CD4-positive, alpha-beta T cell (primary cell): ENCODE measurements at regions not wholly inside any gene's neighbourhood (a gene's known extent, or its start where the extent isn't known, plus 50 kb on each side); places are given as distances from the start of the nearest gene placed in this dataset.

ENCODE experiments used
- ATAC-seq: fragments of 200-7000 bp; cut with Tn5 transposase; one replicate; pipeline ENCODE4 v1.10.0; 2022; ENCODE audit warnings: mild to moderate bottlenecking; ENCODE audit not compliant: poor library complexity
- CTCF ChIA-PET: fragments of 350-600 bp; sonication (Branson Sonifier 250); formaldehyde crosslinking; loops from one replicate; lab custom pipeline; 2021; ENCODE audit warnings: antibody characterized with exemption, inconsistent platforms; lab: Charles Lee
- POLR2A ChIA-PET: fragments of 350-600 bp; sonication (Branson Sonifier 250); formaldehyde crosslinking; loops from one replicate; lab custom pipeline; 2021; ENCODE audit warnings: antibody characterized with exemption, inconsistent platforms; lab: Charles Lee
- DNase-seq, 14 experiments: peaks; one replicate each; pipeline ENCODE4 v3.0.0-alpha.2; 2013 to 2020; ENCODE audit warnings: mixed read lengths in 2 of 14
- H3K27ac ChIP-seq, 2 donors: one replicate each; pipeline versions ENCODE4 v1.5.1 to v1.7.0; 2013; ENCODE audit warnings: low read length in 2 of 2, low read depth in 1 of 2, mild to moderate bottlenecking in 1 of 2
- H3K27me3 ChIP-seq, 2 experiments: 1 replicate in 1 of 2; 2 replicates in 1 of 2; pipeline versions ENCODE4 v1.6.1 to v1.7.0; 2013; ENCODE audit warnings: low read length in 2 of 2, control low read depth in 1 of 2, mild to moderate bottlenecking in 1 of 2, moderate library complexity in 1 of 2; ENCODE audit not compliant: insufficient read depth in 2 of 2, control insufficient read depth in 1 of 2
- H3K36me3 ChIP-seq: one replicate; pipeline ENCODE4 v1.6.1; 2013; ENCODE audit warnings: low read length, control low read depth; ENCODE audit not compliant: insufficient read depth
- H3K4me1 ChIP-seq: one replicate; pipeline ENCODE4 v1.6.1; 2013; ENCODE audit warnings: low read length, control low read depth; ENCODE audit not compliant: insufficient read depth
- H3K4me3 ChIP-seq: one replicate; pipeline ENCODE4 v1.5.1; 2013; ENCODE audit warnings: mild to moderate bottlenecking, low read length, moderate library complexity
- H3K9me3 ChIP-seq, 2 experiments: 1 replicate in 1 of 2; 2 replicates in 1 of 2; pipeline versions ENCODE4 v1.6.1 to v1.7.0; 2013; ENCODE audit warnings: low read length in 2 of 2, mild to moderate bottlenecking in 2 of 2, control low read depth in 1 of 2, moderate library complexity in 1 of 2; ENCODE audit not compliant: control insufficient read depth in 1 of 2, insufficient read depth in 1 of 2
- H3K27ac Mint-ChIP-seq: one replicate; pipeline ENCODE4 v1.8.0; 2020; ENCODE audit warnings: mixed read lengths
- H3K27me3 Mint-ChIP-seq: one replicate; pipeline ENCODE4 v1.8.0; 2021; ENCODE audit warnings: mixed read lengths
- H3K36me3 Mint-ChIP-seq: one replicate; pipeline ENCODE4 v1.8.0; 2021; ENCODE audit warnings: low read depth, mixed read lengths
- H3K4me1 Mint-ChIP-seq: one replicate; pipeline ENCODE4 v1.8.0; 2021; ENCODE audit warnings: low read depth, mixed read lengths
- H3K4me3 Mint-ChIP-seq: one replicate; pipeline ENCODE4 v1.8.0; 2020; ENCODE audit warnings: mild to moderate bottlenecking, mixed read lengths
- H3K9me3 Mint-ChIP-seq: one replicate; pipeline ENCODE4 v1.8.0; 2020; ENCODE audit warnings: mixed read lengths
- intact Hi-C, 2 experiments: fragments of 100-400 bp; cut with DNase I in 1 of 2; cut with micrococcal nuclease in 1 of 2; formaldehyde crosslinking; loops; one replicate each; pipeline versions ENCODE4 v1.15.1 to v1.9.0; 2023 to 2025; cut with DNase I, micrococcal nuclease
- TF ChIP-seq, protein P1 (sequence below): fragments of 200-600 bp; IDR thresholded peaks from one replicate; pipeline ENCODE4 v1.8.0; 2022; ENCODE audit warnings: antibody characterized with exemption, mild to moderate bottlenecking

GRCh38 chr3:40817017-40817416, 292.3 kb downstream of the ZNF621 start:
- intact Hi-C loops = no loop called here
- Mint-ChIP-seq H3K4me1 (no peaks in the 10 kb centered on the region), H3K36me3 (no peaks in the 10 kb centered on the region), H3K9me3 (peaks cover 3% of the 10 kb centered on the region), H3K27me3 (peaks cover 25% of the 10 kb centered on the region), H3K4me3 (no peak overlapping the region), H3K27ac (no peak overlapping the region)
- DNase-seq = no peak
- TF ChIP-seq, protein P1, sequence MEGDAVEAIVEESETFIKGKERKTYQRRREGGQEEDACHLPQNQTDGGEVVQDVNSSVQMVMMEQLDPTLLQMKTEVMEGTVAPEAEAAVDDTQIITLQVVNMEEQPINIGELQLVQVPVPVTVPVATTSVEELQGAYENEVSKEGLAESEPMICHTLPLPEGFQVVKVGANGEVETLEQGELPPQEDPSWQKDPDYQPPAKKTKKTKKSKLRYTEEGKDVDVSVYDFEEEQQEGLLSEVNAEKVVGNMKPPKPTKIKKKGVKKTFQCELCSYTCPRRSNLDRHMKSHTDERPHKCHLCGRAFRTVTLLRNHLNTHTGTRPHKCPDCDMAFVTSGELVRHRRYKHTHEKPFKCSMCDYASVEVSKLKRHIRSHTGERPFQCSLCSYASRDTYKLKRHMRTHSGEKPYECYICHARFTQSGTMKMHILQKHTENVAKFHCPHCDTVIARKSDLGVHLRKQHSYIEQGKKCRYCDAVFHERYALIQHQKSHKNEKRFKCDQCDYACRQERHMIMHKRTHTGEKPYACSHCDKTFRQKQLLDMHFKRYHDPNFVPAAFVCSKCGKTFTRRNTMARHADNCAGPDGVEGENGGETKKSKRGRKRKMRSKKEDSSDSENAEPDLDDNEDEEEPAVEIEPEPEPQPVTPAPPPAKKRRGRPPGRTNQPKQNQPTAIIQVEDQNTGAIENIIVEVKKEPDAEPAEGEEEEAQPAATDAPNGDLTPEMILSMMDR = no peak
- H3K9me3 ChIP-seq = no peaks in the 10 kb centered on the region
- POLR2A ChIA-PET = no interaction called here
- H3K4me1 ChIP-seq = no peaks in the 10 kb centered on the region
- H3K4me3 ChIP-seq = no peak overlapping the region
- CTCF ChIA-PET = no interaction called here
- no peak for ATAC-seq
- H3K27ac ChIP-seq = no peak overlapping the region
- no peaks in the 10 kb centered on the region for H3K36me3 ChIP-seq
- no peaks in the 10 kb centered on the region for H3K27me3 ChIP-seq

DNA sequence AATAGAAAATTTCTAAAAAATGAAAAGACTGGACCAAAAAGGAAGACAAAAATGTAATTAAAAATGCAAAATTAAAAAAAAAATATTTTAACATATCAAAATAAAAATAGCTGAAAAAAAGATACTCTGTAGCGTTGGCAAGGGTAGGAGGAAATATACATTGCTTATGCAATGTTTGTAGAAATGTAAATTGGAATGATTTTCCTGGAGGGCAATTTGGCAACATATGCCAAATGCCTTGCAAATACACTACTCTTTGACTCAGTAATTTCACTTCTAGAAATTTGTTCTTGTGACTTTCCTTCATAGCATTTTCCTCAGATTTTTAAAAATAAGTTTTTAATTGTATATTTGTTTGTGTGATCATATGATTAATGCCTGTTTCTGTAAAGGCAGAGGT, 296.6 kb downstream of the ZNF621 start:
- H3K27ac Mint-ChIP-seq = no peak overlapping the region
- ChIA-PET CTCF (no interaction called here), POLR2A (no interaction called here)
- H3K36me3 ChIP-seq = no peaks in the 10 kb centered on the region
- ATAC-seq (no peak), DNase-seq (no peak)
- no peaks in the 10 kb centered on the region for H3K9me3 ChIP-seq
- H3K4me3 Mint-ChIP-seq = no peak overlapping the region
- no peaks in the 10 kb centered on the region for H3K4me1 ChIP-seq
- TF ChIP-seq, protein P1 = no peak
- H3K4me3 ChIP-seq = no peak overlapping the region
- no peaks in the 10 kb centered on the region for H3K27me3 ChIP-seq
- H3K36me3 Mint-ChIP-seq = no peaks in the 10 kb centered on the region
- H3K27ac ChIP-seq = no peak overlapping the region
- intact Hi-C loops = no loop called here
- peaks cover 29% of the 10 kb centered on the region for H3K27me3 Mint-ChIP-seq
- no peaks in the 10 kb centered on the region for H3K9me3 Mint-ChIP-seq
- no peaks in the 10 kb centered on the region for H3K4me1 Mint-ChIP-seq

DNA sequence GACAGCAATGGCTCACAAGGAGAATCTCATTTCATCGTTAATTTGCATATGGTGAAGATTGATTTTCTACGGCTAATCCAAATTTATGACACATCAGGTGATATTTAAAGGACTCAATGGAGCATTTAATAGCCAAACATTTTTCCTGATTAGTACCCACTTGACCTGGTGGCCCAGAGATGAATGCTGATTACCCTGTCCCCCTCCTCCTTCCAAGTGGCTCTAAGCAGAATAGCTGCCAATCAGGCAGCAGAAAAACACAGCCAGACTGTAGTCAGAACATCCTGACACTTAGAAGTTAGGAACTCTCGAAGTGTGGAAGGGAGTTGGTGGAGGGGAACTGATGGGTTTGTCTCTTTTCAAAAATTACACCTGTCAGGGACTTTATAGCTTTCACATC, 302.5 kb downstream of the ZNF621 start:
- POLR2A ChIA-PET = no interaction called here
- Mint-ChIP-seq H3K4me1 (no peaks in the 10 kb centered on the region), H3K27me3 (peaks cover 8% of the 10 kb centered on the region), H3K9me3 (no peaks in the 10 kb centered on the region), H3K4me3 (no peak overlapping the region), H3K27ac (no peak overlapping the region), H3K36me3 (no peaks in the 10 kb centered on the region)
- H3K9me3 ChIP-seq = no peaks in the 10 kb centered on the region
- no peaks in the 10 kb centered on the region for H3K4me1 ChIP-seq
- H3K27me3 ChIP-seq = no peaks in the 10 kb centered on the region
- CTCF ChIA-PET = no interaction called here
- intact Hi-C loops = no loop called here
- DNase-seq = no peak
- TF ChIP-seq, protein P1 = no peak
- no peaks in the 10 kb centered on the region for H3K36me3 ChIP-seq
- H3K4me3 ChIP-seq = no peak overlapping the region
- ATAC-seq = no peak
- H3K27ac ChIP-seq = no peak overlapping the region
